ENCODE measurements at regions not wholly inside any gene's neighbourhood (a gene's known extent, or its start where the extent isn't known, plus 50 kb on each side); places are given as distances from the start of the nearest gene placed in this dataset.

DNA sequence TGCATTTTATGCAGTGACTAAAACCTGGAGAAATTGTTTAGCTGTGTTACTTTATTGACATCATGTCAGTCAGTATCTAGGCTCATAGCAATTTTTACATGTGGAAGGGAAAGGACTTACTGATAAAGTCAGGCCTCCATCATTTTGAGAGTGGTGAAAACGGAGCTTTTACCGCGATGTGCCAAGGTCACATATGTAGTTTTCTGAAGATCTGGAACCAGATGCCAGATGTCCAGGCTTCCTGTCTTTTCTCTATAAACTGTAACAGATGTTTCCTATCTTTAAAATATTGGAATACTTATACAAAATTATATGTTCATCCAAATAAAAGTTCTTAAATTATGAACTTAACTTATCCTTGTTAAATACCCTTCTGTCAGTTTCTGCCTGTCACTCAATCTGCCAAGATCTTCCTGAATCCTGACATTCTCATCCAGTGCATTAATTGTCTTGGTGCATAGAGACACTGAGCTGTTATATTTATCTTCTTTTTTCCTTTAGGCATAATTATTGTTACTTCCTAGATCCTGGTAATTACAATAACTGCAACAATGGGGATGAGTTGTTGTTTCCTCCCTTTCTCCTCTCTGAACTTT is 1646.2 kb upstream of the TENM3 start:
- H3K36me3 ChIP-seq (replicated peaks; ENCODE audit: insufficient read depth, low read length) = no peaks in the 10 kb centered on the region
- H4K20me1 ChIP-seq (ENCODE audit: insufficient read depth, low read length) = no peaks in the 10 kb centered on the region
- no peak for DNase-seq
- H3F3A ChIP-seq (ENCODE audit: insufficient read depth, low read length) = no peaks in the 10 kb centered on the region
- H3K9me2 ChIP-seq (replicated peaks; ENCODE audit: insufficient read depth, low read length) = no peaks in the 10 kb centered on the region
- no peaks in the 10 kb centered on the region for H3K79me2 ChIP-seq (ENCODE audit: low read length)
- 0 out of 2 replicates have a peak, but pooled peaks cover 3% of the 10 kb centered on the region for H3K4me1 ChIP-seq (ENCODE audit: low read length)
- H3K4me2 ChIP-seq (ENCODE audit: low read depth, low read length) = no peak overlapping the region
- no peaks in the 10 kb centered on the region for H3K9me3 ChIP-seq (replicated peaks; ENCODE audit: insufficient read depth, low read length)
- no peak overlapping the region for H3K4me3 ChIP-seq (ENCODE audit: low read length)
- no peak overlapping the region for H3K27ac ChIP-seq (ENCODE audit: low read length)
- H3K27me3 ChIP-seq (replicated peaks; ENCODE audit: insufficient read depth, low read length) = no peaks in the 10 kb centered on the region
- TF ChIP-seq EZH2 (optimal IDR thresholded peaks at IDR 0.05; ENCODE audit: low read depth, low read length) = no peak
- TF ChIP-seq EZH2phosphoT487 (IDR thresholded peaks at IDR 0.05; ENCODE audit: low read length) = no peak
- TF ChIP-seq, protein P1, sequence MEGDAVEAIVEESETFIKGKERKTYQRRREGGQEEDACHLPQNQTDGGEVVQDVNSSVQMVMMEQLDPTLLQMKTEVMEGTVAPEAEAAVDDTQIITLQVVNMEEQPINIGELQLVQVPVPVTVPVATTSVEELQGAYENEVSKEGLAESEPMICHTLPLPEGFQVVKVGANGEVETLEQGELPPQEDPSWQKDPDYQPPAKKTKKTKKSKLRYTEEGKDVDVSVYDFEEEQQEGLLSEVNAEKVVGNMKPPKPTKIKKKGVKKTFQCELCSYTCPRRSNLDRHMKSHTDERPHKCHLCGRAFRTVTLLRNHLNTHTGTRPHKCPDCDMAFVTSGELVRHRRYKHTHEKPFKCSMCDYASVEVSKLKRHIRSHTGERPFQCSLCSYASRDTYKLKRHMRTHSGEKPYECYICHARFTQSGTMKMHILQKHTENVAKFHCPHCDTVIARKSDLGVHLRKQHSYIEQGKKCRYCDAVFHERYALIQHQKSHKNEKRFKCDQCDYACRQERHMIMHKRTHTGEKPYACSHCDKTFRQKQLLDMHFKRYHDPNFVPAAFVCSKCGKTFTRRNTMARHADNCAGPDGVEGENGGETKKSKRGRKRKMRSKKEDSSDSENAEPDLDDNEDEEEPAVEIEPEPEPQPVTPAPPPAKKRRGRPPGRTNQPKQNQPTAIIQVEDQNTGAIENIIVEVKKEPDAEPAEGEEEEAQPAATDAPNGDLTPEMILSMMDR (IDR thresholded peaks at IDR 0.05; ENCODE audit: low read length) = no peak
- no peak overlapping the region for H3K9ac ChIP-seq (ENCODE audit: low read length)
- H2AFZ ChIP-seq (ENCODE audit: low read length) = no peak overlapping the region

- no peaks in the 10 kb centered on the region for H3K27me3 ChIP-seq (replicated peaks; ENCODE audit: insufficient read depth, low read length)
- no peak overlapping the region for H3K27ac ChIP-seq (ENCODE audit: low read length)
- peak; percentile 41 for DNase-seq
- no peak overlapping the region for H2AFZ ChIP-seq (ENCODE audit: low read length)
- H3K9ac ChIP-seq (ENCODE audit: low read length) = no peak overlapping the region
- H3K4me2 ChIP-seq (ENCODE audit: low read depth, low read length) = no peak overlapping the region
- TF ChIP-seq EZH2 (optimal IDR thresholded peaks at IDR 0.05; ENCODE audit: low read depth, low read length) (no peak), EZH2phosphoT487 (IDR thresholded peaks at IDR 0.05; ENCODE audit: low read length) (no peak)
- TF ChIP-seq, protein P1 (IDR thresholded peaks at IDR 0.05; ENCODE audit: low read length) = no peak
- H3K9me3 ChIP-seq (replicated peaks; ENCODE audit: insufficient read depth, low read length) = no peaks in the 10 kb centered on the region
- H3K4me3 ChIP-seq (ENCODE audit: low read length) = no peak overlapping the region
- no peaks in the 10 kb centered on the region for H4K20me1 ChIP-seq (ENCODE audit: insufficient read depth, low read length)
- H3K79me2 ChIP-seq (ENCODE audit: low read length) = no peaks in the 10 kb centered on the region
- H3K36me3 ChIP-seq (replicated peaks; ENCODE audit: insufficient read depth, low read length) = no peaks in the 10 kb centered on the region
- no peaks in the 10 kb centered on the region for H3K9me2 ChIP-seq (replicated peaks; ENCODE audit: insufficient read depth, low read length)
- no peaks in the 10 kb centered on the region for H3K4me1 ChIP-seq (ENCODE audit: low read length)
- H3F3A ChIP-seq (ENCODE audit: insufficient read depth, low read length) = no peaks in the 10 kb centered on the region
Observed at GRCh38 chr4:180598281-180598680, 1644.9 kb upstream of the TENM3 start.

- no peaks in the 10 kb centered on the region for H3K79me2 ChIP-seq (ENCODE audit: low read length)
- no peak overlapping the region for H3K4me2 ChIP-seq (ENCODE audit: low read depth, low read length)
- no peaks in the 10 kb centered on the region for H3K36me3 ChIP-seq (replicated peaks; ENCODE audit: insufficient read depth, low read length)
- TF ChIP-seq EZH2 (optimal IDR thresholded peaks at IDR 0.05; ENCODE audit: low read depth, low read length) (no peak), EZH2phosphoT487 (IDR thresholded peaks at IDR 0.05; ENCODE audit: low read length) (no peak)
- TF ChIP-seq, protein P1 (IDR thresholded peaks at IDR 0.05; ENCODE audit: low read length) = no peak
- H3K9me2 ChIP-seq (replicated peaks; ENCODE audit: insufficient read depth, low read length) = no peaks in the 10 kb centered on the region
- H3K4me3 ChIP-seq (ENCODE audit: low read length) = no peak overlapping the region
- H3F3A ChIP-seq (ENCODE audit: insufficient read depth, low read length) = no peaks in the 10 kb centered on the region
- H3K27me3 ChIP-seq (replicated peaks; ENCODE audit: insufficient read depth, low read length) = no peaks in the 10 kb centered on the region
- no peak overlapping the region for H2AFZ ChIP-seq (ENCODE audit: low read length)
- no peaks in the 10 kb centered on the region for H4K20me1 ChIP-seq (ENCODE audit: insufficient read depth, low read length)
- no peak overlapping the region for H3K27ac ChIP-seq (ENCODE audit: low read length)
- H3K4me1 ChIP-seq (ENCODE audit: low read length) = no peaks in the 10 kb centered on the region
- H3K9ac ChIP-seq (ENCODE audit: low read length) = no peak overlapping the region
- no peaks in the 10 kb centered on the region for H3K9me3 ChIP-seq (replicated peaks; ENCODE audit: insufficient read depth, low read length)
- no peak for DNase-seq
Observed at GRCh38 chr4:180603791-180604190, 1639.4 kb upstream of the TENM3 start.

All from MM.1S (cell line).